ENCODE measurements at regions not wholly inside any gene's neighbourhood (a gene's known extent, or its start where the extent isn't known, plus 50 kb on each side); places are given as distances from the start of the nearest gene placed in this dataset.

GRCh38 chr2:14516844-14517243 is 115.7 kb upstream of the LRATD1 start:
- TF ChIP-seq EZH2 (IDR thresholded peaks at IDR 0.05; ENCODE audit: insufficient read depth, poor library complexity, severe bottlenecking): no peak
- no peak for TF ChIP-seq EZH2phosphoT487 (IDR thresholded peaks at IDR 0.05; ENCODE audit: insufficient read depth, low read depth)

Data from GM23248 (cell line).